GM19025 (cell line): ENCODE measurements at regions not wholly inside any gene's neighbourhood (a gene's known extent, or its start where the extent isn't known, plus 50 kb on each side); places are given as distances from the start of the nearest gene placed in this dataset.
"Not testable (repeated sequence)": the region's sequence is repeated elsewhere in the genome, so short reads cannot be mapped to it uniquely, and the experiment has no call there.

ENCODE experiments used
- ATAC-seq: cut with Tn5 transposase; IDR thresholded peaks from one replicate; pipeline ENCODE4 v1.9.1; 2021; ENCODE audit warnings: mild to moderate bottlenecking, low read depth, moderate library complexity; ENCODE audit not compliant: unreplicated experiment

DNA sequence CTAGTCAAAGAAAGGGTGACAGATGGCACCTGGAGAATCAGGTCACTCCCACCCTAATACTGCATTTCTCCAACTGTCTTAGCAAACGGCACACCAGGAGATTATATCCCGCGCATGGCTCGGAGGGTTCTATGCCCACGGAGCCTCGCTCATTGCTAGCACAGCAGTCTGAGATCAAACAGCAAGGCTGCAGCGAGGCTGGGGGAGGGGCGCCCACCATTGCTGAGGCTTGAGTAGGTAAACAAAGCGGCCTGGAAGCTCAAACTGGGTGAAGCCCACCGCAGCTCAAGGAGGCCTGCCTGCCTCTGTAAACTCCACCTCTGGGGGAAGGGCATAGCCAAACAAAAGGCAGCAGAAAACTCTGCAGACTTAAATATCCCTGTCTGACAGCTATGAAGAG lies 268.1 kb upstream of the GRM3 start:
- not testable (repeated sequence) for ATAC-seq

DNA sequence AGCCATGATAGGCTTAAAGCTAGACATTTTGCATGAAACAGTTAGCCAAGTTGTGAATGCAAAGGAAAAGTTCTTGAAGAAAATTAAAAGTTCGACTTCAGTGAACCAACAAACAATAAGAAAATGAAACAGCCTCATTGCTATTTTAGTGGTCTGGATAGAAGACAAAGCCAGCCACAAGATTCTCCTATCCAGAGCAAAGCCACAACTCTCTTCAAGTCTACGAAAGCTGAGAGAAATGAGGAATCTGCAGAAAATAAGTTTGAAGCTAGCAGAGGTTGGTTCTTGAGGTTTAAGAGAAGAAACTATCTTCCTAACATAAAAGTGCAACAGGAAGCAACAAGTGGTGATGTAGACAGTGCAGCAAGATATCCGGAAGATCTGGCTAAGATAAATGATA lies 271.4 kb upstream of the GRM3 start:
- ATAC-seq = no peak

DNA sequence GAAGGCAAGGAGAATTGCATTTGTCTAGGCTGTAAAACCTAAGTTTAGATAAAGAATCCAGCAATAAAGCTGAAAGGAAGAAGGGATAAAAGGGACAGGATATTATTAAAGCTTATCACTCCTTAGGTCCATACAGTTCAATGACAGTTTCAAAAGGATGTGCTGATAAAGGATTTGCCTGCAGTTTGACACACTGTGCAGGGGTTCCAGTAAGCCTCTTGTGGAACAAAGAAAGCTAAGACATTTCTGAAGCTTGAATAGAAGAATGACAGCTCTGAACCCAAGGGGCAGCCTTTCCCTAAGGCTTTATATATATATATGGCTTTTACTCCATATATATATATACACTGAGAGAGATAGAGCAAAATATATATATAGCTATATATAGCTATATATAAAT lies 276.8 kb upstream of the GRM3 start:
- ATAC-seq = no peak

DNA sequence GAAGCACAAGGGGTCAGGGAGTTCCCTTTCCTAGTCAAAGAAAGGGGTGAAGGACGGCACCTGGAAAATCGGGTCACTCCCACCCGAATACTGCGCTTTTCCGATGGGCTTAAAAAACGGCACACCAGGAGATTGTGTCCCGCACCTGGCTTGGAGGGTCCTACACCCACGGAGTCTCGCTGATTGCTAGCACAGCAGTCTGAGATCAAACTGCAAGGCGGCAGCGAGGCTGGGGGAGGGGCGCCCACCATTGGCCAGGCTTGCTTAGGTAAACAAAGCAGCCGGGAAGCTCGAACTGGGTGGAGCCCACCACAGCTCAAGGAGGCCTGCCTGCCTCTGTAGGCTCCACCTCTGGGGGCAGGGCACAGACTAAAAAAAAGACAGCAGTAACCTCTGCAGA lies 303.3 kb upstream of the GRM3 start:
- ATAC-seq = not testable (repeated sequence)

DNA sequence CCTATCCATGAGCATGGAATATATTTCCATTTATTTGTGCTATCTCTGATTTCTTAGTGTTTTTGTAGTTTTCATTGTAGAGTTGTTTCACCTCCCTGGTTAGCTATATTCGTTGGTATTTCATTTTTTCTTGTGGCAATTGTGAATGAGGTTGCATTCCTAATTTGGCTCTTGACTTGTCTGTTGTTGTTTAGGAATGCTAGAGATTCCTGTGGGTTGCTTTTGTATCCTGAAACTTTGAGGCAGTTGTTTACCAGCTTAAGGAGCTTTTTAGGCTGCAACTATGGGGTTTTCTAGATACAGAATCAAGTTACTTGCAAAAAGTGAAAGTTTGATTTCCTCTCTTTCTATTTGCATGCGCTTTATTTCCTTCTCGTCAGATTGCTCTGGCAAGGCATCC lies 304.7 kb upstream of the GRM3 start:
- ATAC-seq = no peak

DNA sequence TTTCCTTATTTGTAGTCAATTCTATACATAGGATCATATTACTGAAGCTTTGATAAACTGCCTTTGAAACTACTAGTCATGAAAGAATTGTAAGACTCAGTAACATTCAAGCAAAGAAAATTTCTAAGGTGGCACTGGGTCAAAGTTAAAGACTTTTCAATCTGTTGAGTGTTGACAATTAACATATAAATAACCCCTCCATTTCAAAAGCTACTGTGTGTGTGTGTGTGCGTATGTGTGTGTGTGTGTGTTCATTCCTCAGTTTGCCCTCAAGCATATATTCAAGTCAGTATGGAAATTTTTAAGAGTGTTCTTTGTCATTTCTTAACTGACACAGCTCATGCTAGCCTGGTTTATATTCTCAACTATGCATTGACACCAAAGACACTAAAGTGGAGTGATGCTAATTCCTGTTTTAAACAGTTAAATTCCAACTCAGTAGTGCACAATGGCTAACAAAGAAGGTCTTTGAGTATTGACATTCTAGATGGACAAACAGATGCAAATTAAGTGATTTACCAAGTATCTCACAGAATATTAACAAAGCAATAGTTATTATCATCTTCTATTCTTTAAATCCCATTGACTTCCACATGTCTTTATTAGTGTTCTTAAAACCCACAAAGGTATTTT lies 314.8 kb upstream of the GRM3 start:
- ATAC-seq = no peak

DNA sequence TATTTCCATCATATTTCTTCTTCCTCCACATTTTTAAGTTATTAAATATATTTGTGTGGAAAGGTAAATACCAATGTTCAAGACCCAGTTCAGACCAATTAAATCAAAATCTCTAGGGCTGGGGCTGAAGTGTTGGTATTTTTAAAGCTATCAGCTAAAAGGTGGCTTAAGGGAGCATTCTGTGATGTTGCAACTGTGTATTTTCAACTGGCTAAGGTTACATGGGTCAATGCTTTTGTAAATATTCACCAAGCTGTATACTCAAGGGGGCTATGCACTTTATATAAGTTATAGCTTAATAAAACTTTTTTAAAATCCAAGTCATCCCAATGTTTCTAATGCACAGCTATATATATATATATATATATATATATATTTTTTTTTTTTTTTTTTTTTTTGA lies 316.9 kb upstream of the GRM3 start:
- no peak for ATAC-seq

DNA sequence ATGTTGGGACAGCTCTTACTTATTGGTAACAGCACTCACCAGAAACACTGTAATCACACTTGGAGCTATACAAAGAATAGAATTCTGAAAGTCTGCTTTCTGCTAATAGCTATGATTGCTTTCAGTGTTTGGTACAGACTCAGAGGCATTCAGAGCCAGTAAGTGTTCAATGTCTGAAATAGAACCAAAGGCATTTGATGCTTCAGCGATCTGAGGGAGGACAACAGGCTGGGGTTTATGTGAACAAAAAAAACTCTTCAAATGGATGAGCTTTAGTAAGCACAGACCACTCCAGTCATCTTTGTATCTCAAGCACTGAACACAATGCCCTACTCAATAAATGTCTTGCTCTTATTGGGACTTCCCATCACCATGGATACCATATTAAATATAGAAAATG lies 322.8 kb upstream of the GRM3 start:
- no peak for ATAC-seq

DNA sequence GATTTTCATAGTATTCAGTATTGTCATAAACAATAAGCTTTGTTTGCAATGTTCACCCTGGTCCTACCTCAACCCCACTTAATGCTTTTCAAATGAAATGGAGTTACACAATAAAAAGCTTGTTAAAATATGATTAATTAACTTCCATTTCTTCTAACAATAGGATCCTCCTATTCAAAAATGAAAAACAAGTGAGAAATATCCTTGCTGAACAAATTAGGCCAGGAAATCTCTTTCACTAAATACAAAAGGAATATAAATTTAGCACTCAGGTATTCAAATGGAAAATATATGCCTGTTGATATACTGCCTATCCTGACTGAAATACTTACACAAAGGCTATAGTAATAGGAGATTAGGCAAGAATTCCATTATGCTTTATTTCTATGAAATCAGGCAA lies 323.4 kb upstream of the GRM3 start:
- no peak for ATAC-seq

DNA sequence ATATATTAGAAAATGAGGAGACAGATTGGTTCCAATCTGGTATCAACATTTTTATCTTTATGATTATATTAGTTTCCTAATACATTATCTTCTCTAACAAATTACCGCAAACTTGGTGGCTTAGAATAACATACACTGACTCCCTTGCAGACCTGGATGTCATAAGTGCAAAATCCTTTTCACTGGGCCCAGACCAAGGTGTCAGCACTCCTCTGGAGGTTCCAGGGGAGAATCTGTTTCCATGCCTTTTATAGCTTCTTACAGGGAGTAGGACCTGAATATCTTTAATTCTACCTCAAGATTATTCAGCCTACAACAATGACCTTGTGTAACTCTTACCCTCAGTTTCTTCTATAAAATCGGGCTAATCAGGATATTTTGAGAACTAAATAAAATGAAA lies 329.9 kb upstream of the GRM3 start:
- ATAC-seq = no peak

DNA sequence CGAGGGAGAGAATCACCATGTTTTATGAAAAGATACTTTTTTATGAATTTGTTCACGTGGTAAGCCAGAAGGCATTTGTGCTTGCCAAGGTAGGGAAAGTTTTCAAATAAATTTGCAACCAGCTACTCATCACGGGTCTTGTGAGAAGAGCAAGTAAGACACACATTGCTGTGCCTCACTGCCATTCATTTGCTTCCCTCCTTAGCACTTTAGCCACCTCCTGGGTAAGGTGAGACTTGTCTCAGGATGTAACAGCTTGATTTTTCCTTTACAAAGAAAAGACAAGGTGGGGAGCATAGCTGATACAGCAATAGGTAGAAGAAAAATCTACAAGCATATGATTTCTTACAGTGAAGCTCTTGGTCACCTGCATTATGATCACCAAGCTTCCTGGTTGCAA lies 342.4 kb upstream of the GRM3 start:
- ATAC-seq = no peak

DNA sequence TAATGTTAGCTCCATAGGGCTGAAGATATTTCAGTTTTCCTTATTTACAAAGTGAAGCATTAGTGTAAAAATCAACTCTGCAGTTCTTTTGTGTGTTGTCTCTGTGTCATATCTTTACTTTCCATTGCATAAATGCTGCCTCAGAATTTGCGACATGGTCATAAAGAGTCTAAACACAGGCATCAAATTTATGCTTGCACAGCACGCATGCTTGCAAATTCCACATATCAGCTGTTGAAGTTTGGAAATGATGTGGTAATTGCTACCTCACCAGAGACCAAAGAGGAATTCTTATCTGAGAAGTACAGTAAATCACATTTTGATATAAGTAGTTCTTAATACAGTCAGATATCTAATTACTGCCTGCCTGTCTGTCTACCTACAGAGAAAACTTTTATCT lies 348.2 kb upstream of the GRM3 start:
- no peak for ATAC-seq

DNA sequence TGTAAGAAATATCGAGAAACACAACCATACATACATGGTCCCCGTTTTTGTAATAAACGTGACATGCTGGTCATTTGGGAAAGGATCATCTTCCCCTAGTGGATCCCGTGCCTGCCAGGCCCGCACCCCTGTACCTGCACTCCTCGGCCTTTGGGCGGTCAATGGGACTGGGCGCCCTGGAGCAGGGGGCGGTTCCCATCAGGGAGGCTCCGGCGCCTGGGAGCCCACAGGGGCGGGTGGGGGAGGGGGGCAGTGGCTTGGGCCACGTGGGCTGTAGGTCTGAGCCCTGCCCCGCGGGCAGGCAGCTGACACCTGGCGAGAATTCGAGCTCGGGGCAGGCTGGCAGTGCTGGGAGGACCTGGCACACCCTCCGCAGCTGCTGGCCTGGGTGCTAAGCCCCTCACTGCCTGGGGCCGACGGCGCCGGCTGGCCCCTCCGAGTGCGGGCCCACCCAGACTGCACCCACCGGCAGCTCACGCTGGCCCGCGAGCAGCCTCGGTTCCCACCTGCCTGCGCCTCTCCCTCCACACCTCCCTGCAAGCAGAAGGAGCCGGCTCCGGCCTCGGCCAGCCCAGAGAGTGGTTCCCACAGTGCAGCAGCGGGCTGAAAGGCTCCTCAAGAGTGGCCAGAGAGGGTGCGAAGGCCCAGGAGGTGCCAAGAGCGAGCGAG lies 361.6 kb upstream of the GRM3 start:
- no peak for ATAC-seq

DNA sequence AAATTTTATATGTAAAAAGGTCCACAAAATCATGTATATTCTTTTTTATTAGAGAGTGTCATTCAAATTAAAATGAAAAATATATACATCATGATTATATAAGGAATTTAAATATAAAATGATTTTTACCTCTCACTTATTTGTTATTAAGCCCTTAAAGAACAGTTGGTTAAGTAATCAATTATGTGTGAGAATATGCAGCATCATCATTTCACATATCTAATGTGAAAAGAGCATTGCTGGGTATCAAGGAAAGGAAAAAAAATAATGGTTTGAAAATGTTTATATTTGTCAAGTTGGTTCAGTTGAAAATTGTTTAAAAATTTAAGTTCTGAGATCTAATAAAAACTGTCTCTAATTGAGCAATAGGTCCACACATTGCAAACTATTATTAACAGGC lies 363.6 kb upstream of the GRM3 start:
- no peak for ATAC-seq

DNA sequence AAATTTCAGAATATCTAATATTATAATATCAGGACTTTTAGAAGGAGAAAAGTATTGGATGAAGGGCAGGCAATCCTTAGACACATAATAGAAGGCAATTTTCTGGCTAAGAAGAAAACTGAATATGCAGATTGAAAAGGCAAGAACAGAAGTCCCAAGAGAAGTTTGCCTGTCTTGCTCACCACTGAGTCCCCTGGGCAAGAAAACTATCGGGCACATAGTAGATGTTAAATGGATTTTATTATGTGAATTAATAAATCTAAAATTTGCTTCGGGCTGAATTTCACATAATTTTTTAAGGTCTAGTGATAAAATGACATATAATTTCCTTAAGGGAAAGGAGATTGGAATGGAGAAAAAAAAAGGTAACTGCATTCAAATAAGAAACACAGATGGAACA lies 380.9 kb upstream of the GRM3 start:
- no peak for ATAC-seq

DNA sequence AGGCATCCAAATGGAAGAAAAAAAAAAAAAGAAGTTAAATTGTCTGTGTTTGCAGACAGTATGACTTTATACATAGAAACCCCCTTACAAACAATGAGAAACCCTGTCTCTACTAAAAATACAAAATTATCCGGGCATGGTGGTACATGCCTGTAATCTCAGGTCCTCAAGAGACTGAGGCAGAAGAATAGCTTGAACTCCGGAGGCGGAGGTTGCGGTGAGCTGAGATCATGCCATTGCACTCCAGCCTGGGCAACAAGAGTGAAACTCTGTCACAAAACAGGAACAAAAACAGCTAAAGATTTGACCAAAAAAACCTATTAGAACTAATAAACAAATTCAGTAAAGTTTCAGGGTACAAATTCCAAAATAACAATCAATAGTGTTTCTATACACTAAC lies 385.8 kb upstream of the GRM3 start:
- no peak for ATAC-seq

DNA sequence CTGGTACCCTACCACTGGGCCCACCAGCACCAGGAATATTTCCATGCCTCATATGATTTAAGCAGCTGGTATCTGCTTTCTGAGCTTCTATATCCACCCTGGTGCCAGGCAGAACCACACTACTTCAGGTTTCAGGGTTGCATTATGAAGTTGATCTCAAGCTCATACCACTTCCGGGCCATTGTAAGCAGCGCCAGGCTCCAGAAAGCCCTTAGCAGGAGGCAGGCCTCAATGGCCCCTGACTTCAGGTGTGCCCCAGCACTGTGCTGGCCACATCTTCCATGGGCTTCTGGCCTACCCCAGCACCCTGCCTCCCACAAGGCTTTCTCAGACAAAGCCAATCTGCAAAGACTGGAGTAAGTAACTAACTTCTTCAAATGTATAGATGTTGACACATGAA lies 391.3 kb upstream of the GRM3 start:
- ATAC-seq = no peak

DNA sequence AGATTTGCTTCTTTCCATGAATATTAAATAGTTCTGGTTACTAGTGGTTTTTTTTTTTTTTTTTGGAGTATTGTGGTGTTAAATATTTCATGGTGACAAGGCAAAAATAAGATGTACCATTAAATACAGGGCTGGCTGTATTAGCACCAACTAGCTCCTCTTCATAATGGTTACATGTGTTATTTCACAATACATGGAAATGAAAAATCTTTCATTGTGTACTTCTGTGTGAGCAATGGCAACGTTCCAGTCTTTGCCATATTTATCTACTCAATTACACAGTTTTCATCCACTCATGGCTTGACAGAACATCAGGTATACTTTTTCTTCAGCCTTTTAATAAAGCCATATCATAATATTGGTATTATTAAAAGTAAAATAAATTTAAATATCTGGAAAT lies 394.7 kb upstream of the GRM3 start:
- no peak for ATAC-seq

DNA sequence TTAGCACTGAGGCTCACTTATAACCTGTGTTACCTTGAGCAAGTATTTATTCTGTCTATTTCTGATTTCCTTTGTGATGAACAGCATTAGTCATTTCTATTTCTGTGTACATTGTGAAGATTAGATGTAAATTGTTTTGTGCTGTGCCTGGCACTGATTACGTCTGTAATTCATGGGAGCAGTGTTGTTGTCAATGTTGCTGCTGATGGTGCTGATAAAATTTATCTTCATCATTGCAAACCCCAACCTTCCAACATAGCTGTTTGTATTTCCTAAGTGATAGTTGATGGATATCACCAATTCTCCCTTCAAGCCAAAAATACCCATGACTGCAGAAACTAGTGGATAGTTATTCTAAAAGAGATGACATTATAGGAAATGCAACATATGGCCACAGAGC lies 400.5 kb upstream of the GRM3 start:
- no peak for ATAC-seq

DNA sequence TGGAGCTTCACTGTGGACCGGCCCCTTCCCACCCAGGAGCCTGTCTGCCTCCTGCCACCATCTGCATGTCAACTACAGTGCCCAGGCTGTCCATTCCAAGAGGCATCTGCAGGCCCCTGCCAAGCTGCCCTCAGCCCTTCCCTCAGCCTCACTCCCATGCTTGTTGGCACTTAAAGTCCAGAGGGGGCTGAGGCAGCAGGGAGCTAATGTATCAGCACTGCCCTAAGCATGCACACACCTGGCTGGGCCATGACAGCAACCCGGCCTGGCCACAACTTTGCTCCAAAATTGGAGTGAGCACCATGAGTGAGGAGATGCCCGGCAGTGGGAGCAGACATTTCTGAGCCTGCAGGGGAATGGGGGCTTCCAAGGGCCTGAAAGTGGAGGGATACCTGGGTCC lies 417.5 kb upstream of the GRM3 start:
- ATAC-seq = no peak

DNA sequence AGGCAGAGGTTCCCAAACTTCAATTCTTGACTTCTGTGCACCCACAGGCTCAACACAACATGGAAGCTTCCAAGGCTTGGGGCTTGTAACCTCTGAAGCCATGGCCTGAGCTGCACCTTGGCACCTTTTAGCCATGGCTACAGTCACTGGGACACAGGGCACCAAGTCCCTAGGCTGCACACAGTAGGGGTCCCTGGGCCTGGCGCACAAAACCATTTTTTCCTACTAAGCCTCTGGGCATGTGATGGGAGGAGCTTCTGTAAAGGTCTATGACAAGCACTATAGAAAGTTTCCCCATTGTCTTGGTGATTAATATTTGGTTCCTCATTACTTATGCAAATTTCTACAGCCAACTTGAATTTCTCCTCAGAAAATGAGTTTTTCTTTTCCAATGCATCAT lies 420.9 kb upstream of the GRM3 start:
- no peak for ATAC-seq

DNA sequence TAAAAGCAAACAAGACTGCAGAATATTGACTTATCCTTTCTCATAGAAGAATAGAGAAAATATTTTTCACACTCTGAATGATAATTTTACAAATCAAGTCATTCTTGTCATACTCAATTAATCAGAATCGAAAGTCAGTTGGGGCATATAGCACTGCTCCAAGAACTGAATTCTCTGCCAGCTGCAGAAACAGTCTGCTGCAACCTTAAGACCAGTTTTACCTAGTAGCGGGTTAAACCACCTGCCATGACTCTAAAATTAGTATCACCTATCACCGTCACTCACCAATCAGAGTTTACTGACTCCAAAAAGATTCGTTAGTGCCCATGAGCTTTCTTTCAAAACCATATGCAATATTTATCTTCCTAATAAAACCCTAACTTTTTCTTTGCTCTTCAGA lies 429.0 kb upstream of the GRM3 start:
- ATAC-seq = no peak

DNA sequence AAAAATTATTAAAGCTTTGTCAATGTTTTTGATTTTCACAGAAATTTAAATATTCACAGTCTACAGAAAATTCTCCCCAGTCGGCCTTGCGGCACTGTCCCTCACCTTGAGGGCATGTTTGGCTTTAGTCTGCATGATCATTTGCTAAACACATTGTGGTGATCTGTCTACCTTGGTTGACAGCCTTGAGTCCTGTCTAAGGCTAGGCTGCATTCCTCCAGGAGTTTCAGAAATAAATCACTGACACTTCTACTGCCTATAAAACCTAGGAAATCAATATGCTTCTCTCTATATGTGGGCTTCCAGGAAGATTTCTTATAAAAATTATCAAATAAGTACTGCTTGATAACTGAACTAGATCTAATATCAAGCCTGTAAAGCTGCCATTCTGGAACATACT lies 430.7 kb upstream of the GRM3 start:
- ATAC-seq = no peak
